Calu3 (cell line): ENCODE measurements at regions not wholly inside any gene's neighbourhood (a gene's known extent, or its start where the extent isn't known, plus 50 kb on each side); places are given as distances from the start of the nearest gene placed in this dataset.

Experiments
- BruUV-seq: library from RNA; stranded (reverse); fragments of 400-500 nt; replicated peaks from 2 replicates; lab custom pipeline; 2021; lab: Mats Ljungman, UMichigan
- CTCF ChIA-PET: fragments of 300-600 bp; sonication (Branson Sonifier 250); formaldehyde crosslinking; loops from one replicate; lab custom pipeline; 2022; ENCODE audit warnings: antibody characterized with exemption; lab: Charles Lee
- DNase-seq: peaks from one replicate; pipeline ENCODE4 v3.0.0; 2022
- H3K27ac Mint-ChIP-seq: one replicate; pipeline ENCODE4 v1.8.0; 2022; ENCODE audit warnings: mixed read lengths; ENCODE audit not compliant: unreplicated experiment
- H3K27me3 Mint-ChIP-seq: one replicate; pipeline ENCODE4 v1.8.0; 2022; ENCODE audit warnings: mixed read lengths; ENCODE audit not compliant: unreplicated experiment
- H3K36me3 Mint-ChIP-seq: one replicate; pipeline ENCODE4 v1.8.0; 2022; ENCODE audit warnings: mild to moderate bottlenecking, moderate library complexity, mixed read lengths; ENCODE audit not compliant: insufficient read depth, unreplicated experiment
- H3K4me1 Mint-ChIP-seq: one replicate; pipeline ENCODE4 v1.8.0; 2022; ENCODE audit warnings: mild to moderate bottlenecking, low read depth, mixed read lengths; ENCODE audit not compliant: unreplicated experiment
- H3K4me3 Mint-ChIP-seq: one replicate; pipeline ENCODE4 v1.8.0; 2022; ENCODE audit warnings: mild to moderate bottlenecking, low read depth, moderate library complexity, mixed read lengths; ENCODE audit not compliant: unreplicated experiment
- H3K9me3 Mint-ChIP-seq: one replicate; pipeline ENCODE4 v1.8.0; 2022; ENCODE audit warnings: low read depth, mixed read lengths; ENCODE audit not compliant: unreplicated experiment
- CTCF ChIP-seq: fragments of 200-600 bp; IDR thresholded peaks from one replicate; pipeline ENCODE4 v1.8.0; 2022; ENCODE audit warnings: antibody characterized with exemption; ENCODE audit not compliant: unreplicated experiment
- intact Hi-C: fragments of 100-400 bp; cut with micrococcal nuclease; formaldehyde crosslinking; loops from one replicate; pipeline ENCODE4 v1.10.0; 2022; ENCODE audit not compliant: unreplicated experiment

- no peak for DNase-seq
- no peak for TF ChIP-seq CTCF
- no TSS peak for BruUV-seq
- intact Hi-C loops = no loop called here
- no peak overlapping the region for H3K4me3 Mint-ChIP-seq
- no peak overlapping the region for H3K27ac Mint-ChIP-seq
- H3K27me3 Mint-ChIP-seq = peaks cover 48% of the 10 kb centered on the region
- H3K9me3 Mint-ChIP-seq = no peaks in the 10 kb centered on the region
- peaks cover 6% of the 10 kb centered on the region for H3K4me1 Mint-ChIP-seq
- no peaks in the 10 kb centered on the region for H3K36me3 Mint-ChIP-seq
- CTCF ChIA-PET = no interaction called here
Observed at GRCh38 chr22:27336151-27337090, 465.1 kb downstream of the MN1 start.

- Mint-ChIP-seq H3K9me3 (no peaks in the 10 kb centered on the region), H3K4me1 (no peaks in the 10 kb centered on the region), H3K4me3 (no peak overlapping the region), H3K27me3 (peaks cover 40% of the 10 kb centered on the region), H3K27ac (no peak overlapping the region), H3K36me3 (no peaks in the 10 kb centered on the region)
- no TSS peak for BruUV-seq
- no peak for TF ChIP-seq CTCF
- CTCF ChIA-PET = no interaction called here
- intact Hi-C loops = no loop called here
- no peak for DNase-seq
Observed at GRCh38 chr22:27337676-27338075, 463.9 kb downstream of the MN1 start.

- BruUV-seq = no TSS peak
- no peak for TF ChIP-seq CTCF
- no peaks in the 10 kb centered on the region for H3K9me3 Mint-ChIP-seq
- H3K4me3 Mint-ChIP-seq = no peak overlapping the region
- intact Hi-C loops = no loop called here
- DNase-seq = no peak
- H3K27ac Mint-ChIP-seq = no peak overlapping the region
- CTCF ChIA-PET = no interaction called here
- H3K36me3 Mint-ChIP-seq = no peaks in the 10 kb centered on the region
- peaks cover 28% of the 10 kb centered on the region for H3K27me3 Mint-ChIP-seq
- H3K4me1 Mint-ChIP-seq = no peaks in the 10 kb centered on the region
Observed at GRCh38 chr22:27340047-27340446, 461.5 kb downstream of the MN1 start.

- no peak for DNase-seq
- Mint-ChIP-seq H3K27me3 (peaks cover 11% of the 10 kb centered on the region), H3K4me3 (no peak overlapping the region), H3K27ac (no peak overlapping the region), H3K9me3 (no peaks in the 10 kb centered on the region), H3K36me3 (no peaks in the 10 kb centered on the region), H3K4me1 (peaks cover 8% of the 10 kb centered on the region)
- no peak for TF ChIP-seq CTCF
- BruUV-seq = no TSS peak
- CTCF ChIA-PET = no interaction called here
- intact Hi-C loops = no loop called here
Observed at GRCh38 chr22:27344546-27344945, 457.0 kb downstream of the MN1 start.
